SU-DHL-6 (cell line): ENCODE measurements at regions not wholly inside any gene's neighbourhood (a gene's known extent, or its start where the extent isn't known, plus 50 kb on each side); places are given as distances from the start of the nearest gene placed in this dataset.

Experiments used
- H2AFZ ChIP-seq: fragments of 200-600 bp; sonication (generic); 2 replicates; pipeline ENCODE4 v1.6.1; 2014; ENCODE audit warnings: low read depth, mild to moderate bottlenecking, moderate library complexity, mixed read lengths, antibody characterized with exemption, low read length; ENCODE audit not compliant: severe bottlenecking
- H3F3A ChIP-seq: fragments of 200-600 bp; shearing (Covaris generic); 2 replicates; pipeline ENCODE4 v1.6.0; 2016; ENCODE audit warnings: antibody characterized with exemption, mild to moderate bottlenecking; ENCODE audit not compliant: insufficient read depth
- H3K27ac ChIP-seq: fragments of 200-600 bp; sonication (generic); 2 replicates; pipeline ENCODE4 v1.5.1; 2016; ENCODE audit warnings: low read depth, mild to moderate bottlenecking, low read length, moderate library complexity, mixed read lengths
- H3K27me3 ChIP-seq: fragments of 200-600 bp; sonication (generic), shearing (Covaris generic); 2 replicates; pipeline ENCODE4 v1.6.0; 2014; ENCODE audit warnings: mild to moderate bottlenecking, low read length
- H3K36me3 ChIP-seq: fragments of 200-600 bp; sonication (generic); 2 replicates; pipeline ENCODE4 v1.6.1; 2014; ENCODE audit warnings: mild to moderate bottlenecking, low read length, mixed read lengths
- H3K4me2 ChIP-seq: fragments of 300-600, 200-600 bp; shearing (Covaris generic), sonication (generic); 2 replicates; pipeline ENCODE4 v1.6.0; 2014; ENCODE audit warnings: low read length, low read depth, mild to moderate bottlenecking; ENCODE audit not compliant: poor library complexity, severe bottlenecking
- H3K4me3 ChIP-seq: fragments of 200-600 bp; sonication (generic); 2 replicates; pipeline ENCODE4 v1.5.1; 2014; ENCODE audit warnings: antibody characterized with exemption, low read length, mild to moderate bottlenecking, mixed read lengths; ENCODE audit not compliant: insufficient read depth, poor library complexity, severe bottlenecking
- H3K79me2 ChIP-seq: fragments of 200-600 bp; sonication (generic); 2 replicates; pipeline ENCODE4 v1.6.1; 2014; ENCODE audit warnings: mild to moderate bottlenecking, low read length, moderate library complexity; ENCODE audit not compliant: insufficient read depth
- H3K9ac ChIP-seq: fragments of 200-600 bp; sonication (generic); 2 replicates; pipeline ENCODE4 v1.7.0; 2014; ENCODE audit warnings: mild to moderate bottlenecking, low read length
- H3K9me2 ChIP-seq: fragments of 200-600 bp; sonication (generic); replicated peaks from 2 replicates; pipeline ENCODE4 v1.6.1; 2014; ENCODE audit warnings: low read length; ENCODE audit not compliant: insufficient read depth
- H3K9me3 ChIP-seq: fragments of 200-600 bp; sonication (generic); 2 replicates; pipeline ENCODE4 v1.6.1; 2014; ENCODE audit warnings: low read length, mixed read lengths; ENCODE audit not compliant: insufficient read depth
- H4K20me1 ChIP-seq: fragments of 200-600 bp; sonication (generic); 2 replicates; pipeline ENCODE4 v1.6.1; 2014; ENCODE audit warnings: low read depth, mild to moderate bottlenecking, antibody characterized with exemption, low read length, moderate library complexity, mixed read lengths
- EZH2phosphoT487 ChIP-seq: fragments of 200-600 bp; sonication (generic), shearing (Covaris generic); conservative IDR thresholded peaks from 2 replicates; pipeline ENCODE4 v1.6.1; 2018; ENCODE audit warnings: mild to moderate bottlenecking, antibody characterized with exemption, low read length, moderate library complexity, mixed read lengths
- TF ChIP-seq, protein P1 (sequence below): fragments of 200-600 bp; sonication (generic); IDR thresholded peaks from one replicate; pipeline ENCODE4 v1.5.1; 2017; ENCODE audit warnings: antibody characterized with exemption, mild to moderate bottlenecking, low read length, moderate library complexity; ENCODE audit not compliant: insufficient read depth, poor library complexity, severe bottlenecking

DNA sequence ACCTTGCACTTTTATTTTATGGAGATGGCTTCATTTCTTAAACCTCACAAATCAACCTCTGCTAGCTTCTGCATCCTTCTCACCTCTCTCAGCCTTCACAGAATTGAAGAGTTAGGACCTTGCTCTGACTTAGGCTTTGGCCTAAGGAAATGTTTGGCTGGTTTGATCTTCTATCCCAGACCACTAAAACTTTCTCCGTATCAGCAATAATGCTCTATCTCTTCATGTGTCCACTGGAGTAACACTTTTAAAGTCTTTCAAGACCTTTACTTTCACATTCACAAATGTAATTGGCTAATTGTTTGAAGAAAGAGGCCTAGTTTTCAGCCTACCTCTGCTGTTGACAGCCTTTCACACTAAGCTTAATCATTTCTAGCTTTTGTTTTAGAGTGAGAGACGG is 212.9 kb downstream of the TTLL2 start:
- TF ChIP-seq, protein P1, sequence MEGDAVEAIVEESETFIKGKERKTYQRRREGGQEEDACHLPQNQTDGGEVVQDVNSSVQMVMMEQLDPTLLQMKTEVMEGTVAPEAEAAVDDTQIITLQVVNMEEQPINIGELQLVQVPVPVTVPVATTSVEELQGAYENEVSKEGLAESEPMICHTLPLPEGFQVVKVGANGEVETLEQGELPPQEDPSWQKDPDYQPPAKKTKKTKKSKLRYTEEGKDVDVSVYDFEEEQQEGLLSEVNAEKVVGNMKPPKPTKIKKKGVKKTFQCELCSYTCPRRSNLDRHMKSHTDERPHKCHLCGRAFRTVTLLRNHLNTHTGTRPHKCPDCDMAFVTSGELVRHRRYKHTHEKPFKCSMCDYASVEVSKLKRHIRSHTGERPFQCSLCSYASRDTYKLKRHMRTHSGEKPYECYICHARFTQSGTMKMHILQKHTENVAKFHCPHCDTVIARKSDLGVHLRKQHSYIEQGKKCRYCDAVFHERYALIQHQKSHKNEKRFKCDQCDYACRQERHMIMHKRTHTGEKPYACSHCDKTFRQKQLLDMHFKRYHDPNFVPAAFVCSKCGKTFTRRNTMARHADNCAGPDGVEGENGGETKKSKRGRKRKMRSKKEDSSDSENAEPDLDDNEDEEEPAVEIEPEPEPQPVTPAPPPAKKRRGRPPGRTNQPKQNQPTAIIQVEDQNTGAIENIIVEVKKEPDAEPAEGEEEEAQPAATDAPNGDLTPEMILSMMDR = no peak
- TF ChIP-seq EZH2phosphoT487 = no peak
- Histone ChIP-seq H3K9me2 (no peaks in the 10 kb centered on the region), H3K4me2 (no peak overlapping the region), H4K20me1 (no peaks in the 10 kb centered on the region), H3K4me3 (no peak overlapping the region), H2AFZ (no peak overlapping the region), H3K36me3 (no peaks in the 10 kb centered on the region), H3K27me3 (no peaks in the 10 kb centered on the region), H3K9me3 (no peaks in the 10 kb centered on the region), H3K79me2 (no peaks in the 10 kb centered on the region), H3F3A (no peaks in the 10 kb centered on the region), H3K27ac (no peak overlapping the region), H3K9ac (no peak overlapping the region)

DNA sequence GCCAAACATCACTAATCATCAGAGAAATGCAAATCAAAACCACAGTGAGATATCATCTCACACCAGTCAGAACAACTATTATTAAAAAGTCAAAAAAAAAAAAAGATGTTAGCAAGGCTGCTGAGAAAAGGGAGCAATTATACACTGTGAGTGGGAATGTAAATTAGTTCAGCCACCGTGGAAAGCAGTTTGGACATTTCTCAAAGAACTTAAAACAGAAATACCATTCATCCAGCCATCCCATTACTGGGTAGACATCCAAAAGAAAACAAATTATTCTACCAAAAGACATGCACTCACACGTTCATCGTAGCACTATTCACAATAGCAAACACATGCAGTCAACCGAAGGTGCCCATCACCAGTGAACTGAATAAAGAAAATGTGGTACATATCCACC is 213.9 kb downstream of the TTLL2 start:
- TF ChIP-seq, protein P1 = no peak
- TF ChIP-seq EZH2phosphoT487 = no peak
- Histone ChIP-seq H3K4me2 (no peak overlapping the region), H3K4me3 (no peak overlapping the region)

DNA sequence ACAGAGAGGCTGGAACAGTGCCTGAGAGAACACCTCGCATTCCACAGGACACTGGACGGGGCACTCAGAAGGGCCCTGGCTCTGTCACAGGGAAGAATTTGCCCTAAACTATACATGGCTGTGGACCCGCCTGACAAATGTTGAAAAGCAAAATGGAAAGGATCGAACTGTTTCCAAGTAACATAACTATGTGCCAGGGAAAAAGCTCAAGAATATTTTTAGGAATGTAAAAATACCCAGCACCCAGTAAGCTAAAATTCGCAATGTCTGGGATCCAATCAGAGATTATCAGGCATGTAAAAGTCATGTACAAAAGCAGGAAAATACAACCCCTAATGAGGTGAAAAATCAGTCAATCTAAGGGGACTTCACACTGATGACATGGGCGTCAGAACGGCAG is 215.9 kb downstream of the TTLL2 start:
- Histone ChIP-seq H4K20me1 (no peaks in the 10 kb centered on the region), H3F3A (no peaks in the 10 kb centered on the region), H3K36me3 (no peaks in the 10 kb centered on the region), H3K4me3 (no peak overlapping the region), H3K27me3 (no peaks in the 10 kb centered on the region; the same call in 1 of the 2 replicates), H3K9me3 (no peaks in the 10 kb centered on the region), H3K4me2 (no peak overlapping the region), H3K9ac (no peak overlapping the region), H3K79me2 (no peaks in the 10 kb centered on the region), H3K9me2 (no peaks in the 10 kb centered on the region), H3K27ac (no peak overlapping the region), H2AFZ (no peak overlapping the region)
- no peak for TF ChIP-seq EZH2phosphoT487
- TF ChIP-seq, protein P1 = no peak

More for the DNA sequence above, 213.9 kb downstream of the TTLL2 start:
- H3K9me3 ChIP-seq = no peaks in the 10 kb centered on the region
- H3K9me2 ChIP-seq = no peaks in the 10 kb centered on the region
- no peak overlapping the region for H3K27ac ChIP-seq
- no peaks in the 10 kb centered on the region for H3F3A ChIP-seq
- H3K27me3 ChIP-seq = no peaks in the 10 kb centered on the region
- no peaks in the 10 kb centered on the region for H3K36me3 ChIP-seq
- no peaks in the 10 kb centered on the region for H4K20me1 ChIP-seq
- no peak overlapping the region for H3K9ac ChIP-seq
- H2AFZ ChIP-seq = no peak overlapping the region
- no peaks in the 10 kb centered on the region for H3K79me2 ChIP-seq
